ENCODE measurements at regions not wholly inside any gene's neighbourhood (a gene's known extent, or its start where the extent isn't known, plus 50 kb on each side); places are given as distances from the start of the nearest gene placed in this dataset.

- H3K27me3 ChIP-seq = no peaks in the 10 kb centered on the region
- WGBS, 2 donors = 96 to 98% methylated on average over 2 of the region's 2 CpGs
- peaks cover 0 to 19% (median 18%) of the 10 kb centered on the region in 4 donors for H3K4me1 ChIP-seq
- intact Hi-C loops (cut with DNase I) = no loop called here
- TF ChIP-seq POLR2AphosphoS5 (IDR thresholded peaks at IDR 0.05) (no peak), EP300 (IDR thresholded peaks at IDR 0.05) (no peak), POLR2A (IDR thresholded peaks at IDR 0.05) (no peak), CTCF (IDR thresholded peaks at IDR 0.05) (no peak)
- no peak overlapping the region for H3K4me3 ChIP-seq
- no peaks in the 10 kb centered on the region for H3K36me3 ChIP-seq
- H3K9me3 ChIP-seq = no peaks in the 10 kb centered on the region
- DNase-seq = no peak
- H3K27ac ChIP-seq = no peak overlapping the region
Observed at GRCh38 chr2:41958775-41959174, 89.0 kb upstream of the PKDCC start.

GRCh38 chr2:41959760-41960159, 88.1 kb upstream of the PKDCC start:
- intact Hi-C loops (cut with DNase I) = no loop called here

DNA sequence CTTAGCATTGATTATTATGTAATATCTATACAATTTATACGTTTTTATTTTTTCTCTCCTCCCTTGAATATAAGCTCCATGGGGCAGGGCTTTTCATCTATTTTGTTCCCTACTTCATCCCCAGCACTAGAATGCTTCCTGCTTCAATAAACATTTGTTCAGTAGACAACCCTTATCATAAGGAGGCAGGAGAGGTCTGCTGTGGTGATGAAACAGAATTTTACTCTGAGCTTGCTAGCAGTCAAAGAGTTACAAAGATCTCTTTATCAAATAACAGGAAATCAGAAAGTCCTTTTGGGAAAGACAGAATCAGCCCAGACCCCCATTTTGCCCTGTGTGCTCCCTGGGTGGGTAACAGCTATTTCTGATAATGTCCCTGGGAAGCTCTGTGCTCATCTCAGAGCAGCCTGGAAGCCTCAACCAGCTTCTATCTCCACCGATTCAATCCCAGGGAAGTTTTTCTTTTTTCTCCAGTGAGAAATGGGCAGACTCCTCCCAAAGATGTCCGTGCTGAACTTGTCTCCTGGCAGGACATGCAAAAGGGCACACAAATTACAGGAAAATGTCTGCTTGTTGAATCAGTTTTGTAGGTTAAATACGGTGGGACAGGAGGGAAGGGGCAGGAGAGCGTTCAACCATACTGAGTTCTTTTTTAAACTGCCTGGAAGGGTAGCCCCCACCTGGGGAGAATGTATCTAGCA, 84.7 kb upstream of the PKDCC start:
- no peak for DNase-seq
- Histone ChIP-seq H3K4me3 (no peak overlapping the region), H3K9me3 (no peaks in the 10 kb centered on the region), H3K36me3 (no peaks in the 10 kb centered on the region), H3K27ac (peak overlapping the region; percentile 67 to 84 (median 70)), H3K27me3 (no peaks in the 10 kb centered on the region), H3K4me1 (peaks cover 4 to 59% (median 56%) of the 10 kb centered on the region in 4 donors)
- WGBS, 2 donors = 54 to 67% methylated on average over 5 of the region's 5 CpGs
- intact Hi-C loops (cut with DNase I) = loop anchor here (1.0 kb wide), 1 partner anchor 84 kb away; no protein-coding TSS in a partner anchor
- TF ChIP-seq CTCF (IDR thresholded peaks at IDR 0.05) = no peak
- TF ChIP-seq POLR2AphosphoS5 (IDR thresholded peaks at IDR 0.05) = no peak
- TF ChIP-seq POLR2A (IDR thresholded peaks at IDR 0.05) = no peak
- TF ChIP-seq EP300 (IDR thresholded peaks at IDR 0.05) = no peak

More at GRCh38 chr2:41959760-41960159, 88.1 kb upstream of the PKDCC start:
- no peak for DNase-seq
- TF ChIP-seq POLR2AphosphoS5 (IDR thresholded peaks at IDR 0.05) (no peak), CTCF (IDR thresholded peaks at IDR 0.05) (no peak), EP300 (IDR thresholded peaks at IDR 0.05) (no peak), POLR2A (IDR thresholded peaks at IDR 0.05) (no peak)
- H3K4me3 ChIP-seq = no peak overlapping the region
- no peak overlapping the region for H3K27ac ChIP-seq
- H3K27me3 ChIP-seq = no peaks in the 10 kb centered on the region
- H3K9me3 ChIP-seq = no peaks in the 10 kb centered on the region
- H3K4me1 ChIP-seq = peaks cover 4 to 29% (median 27%) of the 10 kb centered on the region in 4 donors
- WGBS, 2 donors = 95 to 98% methylated on average over 2 of the region's 2 CpGs
- no peaks in the 10 kb centered on the region for H3K36me3 ChIP-seq

- TF ChIP-seq POLR2A (IDR thresholded peaks at IDR 0.05) = no peak
- no peak for TF ChIP-seq CTCF (IDR thresholded peaks at IDR 0.05)
- TF ChIP-seq POLR2AphosphoS5 (IDR thresholded peaks at IDR 0.05) = peak in 3 of 4 donors; percentile 61 to 72 (median 69)
- peak in 2 of 4 donors; percentile 19 to 54 for TF ChIP-seq EP300 (IDR thresholded peaks at IDR 0.05)
- Histone ChIP-seq H3K36me3 (no peaks in the 10 kb centered on the region), H3K4me3 (no peak overlapping the region), H3K4me1 (peaks cover 4 to 57% (median 56%) of the 10 kb centered on the region in 4 donors), H3K9me3 (no peaks in the 10 kb centered on the region), H3K27ac (peak overlapping the region; percentile 67 to 84 (median 70)), H3K27me3 (no peaks in the 10 kb centered on the region)
- WGBS, 2 donors = 29 to 55% methylated on average over 10 of the region's 10 CpGs
- intact Hi-C loops (cut with DNase I) = loop anchor here (1.0 kb wide), 1 partner anchor 83 kb away; no protein-coding TSS in a partner anchor
- peak; percentile 74 for DNase-seq
Observed at GRCh38 chr2:41963661-41964525, 83.9 kb upstream of the PKDCC start.

All from sigmoid colon (tissue), 6 donors.